HG02588 (cell line): ENCODE measurements at regions not wholly inside any gene's neighbourhood (a gene's known extent, or its start where the extent isn't known, plus 50 kb on each side); places are given as distances from the start of the nearest gene placed in this dataset.
"Not testable (repeated sequence)": the region's sequence is repeated elsewhere in the genome, so short reads cannot be mapped to it uniquely, and the experiment has no call there.

Experiments used
- ATAC-seq: cut with Tn5 transposase; IDR thresholded peaks from one replicate; pipeline ENCODE4 v1.9.1; 2021; ENCODE audit warnings: mild to moderate bottlenecking, moderate library complexity; ENCODE audit not compliant: unreplicated experiment

- ATAC-seq = peak; percentile 47
Observed at GRCh38 chr14:53620890-53621289, 335.7 kb downstream of the BMP4 start.

GRCh38 chr14:53620317-53620716, 336.3 kb downstream of the BMP4 start:
- no peak for ATAC-seq

DNA sequence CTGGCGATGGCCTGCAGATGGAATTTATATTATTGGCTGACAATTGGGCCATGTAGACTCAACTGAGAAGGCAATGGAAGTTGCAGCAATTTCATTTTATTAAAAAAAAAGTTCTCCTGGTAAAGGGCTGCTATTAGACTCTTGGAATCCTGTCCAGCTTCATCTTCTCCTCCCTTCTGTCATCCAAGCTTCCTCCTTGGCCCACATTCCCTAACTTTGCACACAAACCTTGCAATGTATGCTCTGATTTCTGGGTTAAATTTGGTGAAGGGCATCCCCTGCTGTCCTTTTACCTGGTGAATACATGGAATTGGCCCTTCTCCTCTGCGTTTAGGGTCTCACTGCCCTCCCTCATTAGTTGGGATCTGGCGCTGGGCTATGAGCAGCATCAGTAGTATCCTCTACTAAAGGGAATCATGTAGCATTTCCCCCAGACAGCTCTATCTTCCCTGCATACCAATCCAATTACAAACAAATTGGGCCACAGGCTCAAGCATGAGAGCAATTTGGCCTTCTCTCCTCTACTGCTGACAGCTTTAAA, 336.9 kb downstream of the BMP4 start:
- no peak for ATAC-seq

GRCh38 chr14:53616536-53616935, 340.1 kb downstream of the BMP4 start:
- not testable (repeated sequence) for ATAC-seq

DNA sequence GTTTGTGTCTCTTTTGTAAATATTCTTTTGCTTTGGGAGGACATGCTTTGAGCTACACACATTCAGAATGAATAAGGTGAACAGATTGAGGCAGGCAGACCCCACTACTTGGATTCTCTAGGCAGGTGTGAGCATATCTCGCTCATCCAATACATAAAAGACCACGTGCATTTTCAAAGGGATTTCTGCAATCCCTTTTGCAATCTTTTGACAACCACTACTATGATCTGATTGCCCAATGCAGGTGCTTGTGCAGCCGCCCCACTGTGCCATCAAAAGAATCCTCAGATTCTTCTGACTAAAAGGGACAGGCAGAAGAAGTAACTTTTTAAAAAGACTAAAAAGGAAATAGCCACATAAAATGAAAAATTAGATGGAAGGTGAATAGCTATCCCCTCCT, 341.4 kb downstream of the BMP4 start:
- no peak for ATAC-seq

DNA sequence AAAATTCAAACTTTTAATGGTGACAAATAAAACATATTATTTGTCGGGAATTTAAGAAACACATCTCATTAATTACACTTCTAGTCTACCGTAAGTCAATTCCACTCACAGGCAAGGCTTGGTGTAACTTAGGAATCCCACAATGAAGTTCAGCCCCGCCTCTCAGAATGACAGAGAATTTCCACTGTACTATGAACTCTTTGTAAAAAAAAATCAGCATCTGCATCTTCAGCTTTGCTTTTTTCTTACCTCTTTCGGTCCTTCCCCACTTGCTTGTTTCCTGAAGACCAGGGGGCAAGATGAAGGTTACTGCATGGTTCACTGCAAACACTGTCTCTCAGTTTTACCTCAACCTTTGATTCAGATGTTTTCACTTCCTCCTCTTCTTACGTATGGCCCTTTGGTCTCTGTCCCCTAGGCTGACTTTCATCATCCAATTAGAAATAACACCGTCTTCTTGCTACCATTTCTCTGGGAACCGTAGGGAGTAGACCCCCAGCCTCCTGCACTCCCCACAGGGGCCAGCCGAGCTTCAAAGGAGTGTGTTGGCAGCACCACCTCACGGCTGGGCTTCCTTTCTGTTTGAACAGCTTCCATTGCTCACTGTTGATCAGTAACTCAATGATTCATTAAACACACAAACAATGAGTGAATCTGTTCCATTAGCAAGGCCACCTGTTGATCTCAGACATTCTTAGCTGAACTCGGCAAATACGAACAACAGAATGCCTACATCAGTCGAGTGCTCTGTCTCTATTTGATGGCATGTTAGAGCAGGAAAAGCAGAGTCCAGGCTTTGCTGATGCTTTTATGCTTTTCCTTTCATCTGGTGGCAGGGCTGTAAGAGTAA, 343.0 kb downstream of the BMP4 start:
- ATAC-seq = peak; percentile 95

DNA sequence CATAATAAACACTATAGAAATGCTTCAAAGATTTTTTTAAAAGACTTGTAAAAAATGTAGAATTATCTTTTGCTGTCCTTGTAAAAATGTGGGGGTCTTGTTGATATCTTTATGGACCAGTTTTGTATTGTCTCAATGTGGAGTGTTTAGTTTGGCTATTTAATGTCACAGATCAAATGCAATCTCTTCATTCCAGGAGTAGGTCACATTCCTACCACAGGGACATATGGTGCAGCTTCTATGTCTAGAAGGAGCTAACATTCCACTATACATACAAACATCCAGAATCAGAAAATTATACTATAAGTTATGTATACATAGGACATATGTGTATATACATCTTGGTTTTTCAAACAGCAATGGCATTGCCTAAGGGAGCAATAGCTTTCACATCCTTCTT, 345.7 kb downstream of the BMP4 start:
- ATAC-seq = no peak

- no peak for ATAC-seq
Observed at GRCh38 chr14:53609009-53609408, 347.6 kb downstream of the BMP4 start.

DNA sequence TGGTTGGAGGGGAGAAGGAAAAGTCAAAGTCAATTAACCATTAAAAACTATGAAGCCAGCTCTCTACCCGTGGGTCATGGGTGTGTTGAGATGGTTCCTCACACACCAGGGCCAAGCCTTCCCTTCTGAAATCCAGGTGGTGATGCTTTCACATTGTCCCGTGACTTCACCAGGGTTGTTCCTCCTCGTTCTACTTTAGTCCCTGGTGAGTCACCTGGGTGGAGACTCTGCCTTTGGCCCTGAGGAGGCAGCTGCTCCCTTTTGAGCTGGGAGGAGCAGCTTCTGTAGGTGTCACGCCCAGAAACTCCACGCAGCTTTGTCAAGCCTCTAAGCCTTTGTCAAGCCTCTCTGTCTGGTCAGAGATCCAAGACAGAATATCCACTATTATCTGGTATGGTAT, 348.3 kb downstream of the BMP4 start:
- ATAC-seq = peak; percentile 45

DNA sequence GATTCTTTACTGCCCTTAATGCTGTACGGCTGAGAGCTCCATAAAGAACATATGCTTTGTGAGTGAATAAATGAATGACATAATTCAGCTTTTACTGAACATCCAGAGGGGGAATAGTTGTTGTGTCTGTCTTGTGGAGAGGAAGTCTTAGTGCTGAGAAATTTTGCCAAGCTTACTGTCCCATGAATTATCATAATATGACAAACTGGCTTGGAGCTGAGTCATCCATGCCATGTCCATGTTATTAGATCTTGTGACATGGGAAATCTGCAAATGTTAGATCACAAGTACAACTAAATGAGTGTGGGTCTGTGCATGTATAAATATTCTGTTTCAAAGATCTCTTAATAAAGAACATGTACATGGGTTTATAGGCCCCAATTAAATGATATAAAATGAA, 350.4 kb downstream of the BMP4 start:
- no peak for ATAC-seq

GRCh38 chr14:53605562-53605961, 351.1 kb downstream of the BMP4 start:
- ATAC-seq = no peak

- ATAC-seq = no peak
Observed at GRCh38 chr14:53603994-53604393, 352.6 kb downstream of the BMP4 start.

DNA sequence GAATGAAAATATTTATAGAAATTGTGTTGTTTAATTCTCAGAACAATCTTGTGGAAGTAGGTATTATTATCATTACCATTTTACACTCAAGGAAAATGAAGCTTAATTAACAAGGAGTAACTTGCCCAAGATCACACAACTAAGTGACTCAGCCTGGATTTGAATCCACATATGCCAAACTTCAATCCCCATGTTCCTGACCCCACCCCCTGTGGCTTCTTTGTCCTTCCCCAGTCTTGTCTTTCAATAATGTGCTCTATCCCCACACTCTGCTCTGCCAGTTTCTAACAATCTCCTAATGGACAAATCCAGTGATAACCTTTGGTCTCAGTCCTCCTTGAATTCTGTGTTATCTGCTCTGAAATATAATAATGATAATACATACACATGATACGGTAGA, 355.2 kb downstream of the BMP4 start:
- no peak for ATAC-seq

DNA sequence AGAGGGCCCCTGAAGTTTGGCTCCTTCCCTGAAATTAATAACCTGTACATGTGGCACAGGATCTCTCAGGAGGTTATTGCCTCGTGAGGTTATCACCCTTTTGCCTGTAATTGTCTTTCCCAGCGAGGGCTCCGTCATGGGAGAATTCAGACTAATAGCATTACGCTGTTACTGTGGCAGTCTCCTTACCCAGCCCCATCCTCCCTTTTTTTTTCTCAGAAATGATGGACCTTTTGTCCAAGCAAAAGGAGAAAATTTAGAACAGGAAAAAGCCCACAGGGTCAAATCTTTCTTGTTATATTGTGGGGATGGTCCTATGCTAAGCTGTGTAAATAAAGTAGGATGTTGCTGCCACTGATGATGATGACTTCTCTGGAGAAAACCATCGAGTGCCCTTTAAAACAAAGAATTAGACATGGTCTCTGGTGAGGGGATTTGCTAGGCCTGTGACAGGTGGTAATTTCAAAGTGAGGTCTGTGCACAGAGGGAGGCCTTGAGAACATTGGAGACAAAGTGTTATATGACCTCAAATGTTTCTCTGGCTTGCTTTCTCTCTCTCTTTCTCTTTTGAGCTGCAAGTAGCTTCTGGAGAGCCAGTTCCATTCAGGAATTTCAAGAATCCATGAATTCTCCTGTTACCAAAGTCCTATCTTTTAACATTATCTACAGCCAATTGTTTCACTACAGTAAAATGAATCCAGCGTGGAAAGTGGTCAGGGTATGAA, 357.2 kb downstream of the BMP4 start:
- no peak for ATAC-seq

DNA sequence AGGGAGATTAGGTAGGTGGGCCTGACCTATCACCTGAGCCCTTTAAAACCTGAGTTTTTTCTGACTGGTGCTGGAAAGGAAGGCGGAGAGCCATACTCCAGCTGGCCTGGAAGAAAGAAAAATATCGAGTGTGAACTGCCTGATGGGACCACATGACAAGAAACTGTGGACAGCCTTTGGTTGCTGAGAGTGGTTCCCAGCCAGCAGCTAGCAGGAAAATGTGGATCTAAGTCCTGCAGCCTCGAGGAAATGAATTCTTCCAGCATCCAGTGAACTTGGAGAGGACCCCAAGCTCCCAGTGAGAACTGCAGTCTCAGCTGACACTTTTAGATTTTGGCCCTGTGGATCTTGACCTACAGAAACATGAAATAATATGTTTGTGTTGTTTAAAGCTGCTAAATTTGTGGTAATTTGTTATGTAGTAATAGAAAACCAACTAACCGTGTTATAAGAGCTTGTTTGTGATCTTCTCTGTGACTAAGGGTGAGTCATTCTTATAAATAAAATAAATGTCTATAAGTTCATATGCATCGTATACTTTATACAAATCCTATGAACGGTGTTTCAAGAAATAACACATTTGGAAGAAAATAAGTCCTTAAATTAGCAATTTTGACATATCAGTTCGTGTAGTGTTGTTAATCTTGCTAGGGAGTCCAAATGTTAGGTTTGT, 359.6 kb downstream of the BMP4 start:
- ATAC-seq = no peak

- no peak for ATAC-seq
Observed at GRCh38 chr14:53591816-53592215, 364.8 kb downstream of the BMP4 start.

DNA sequence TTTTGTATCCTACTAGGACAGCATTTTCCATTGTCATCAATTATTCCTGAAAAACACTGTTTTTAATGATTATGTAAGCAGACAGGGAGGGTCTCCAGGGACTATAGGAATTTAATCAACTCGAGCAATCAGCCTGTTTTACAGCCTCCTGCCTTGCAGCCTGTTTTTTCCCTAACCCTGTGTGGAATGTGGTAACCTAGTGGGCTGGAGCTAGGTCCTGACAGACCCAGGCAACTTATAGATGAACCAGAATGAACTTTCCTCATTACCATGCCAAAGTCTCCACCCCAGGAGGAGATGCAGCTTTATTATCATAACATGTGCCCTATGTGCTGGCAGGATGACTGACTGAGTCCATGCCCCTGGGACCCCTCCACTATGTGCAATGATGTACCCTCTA, 375.1 kb downstream of the BMP4 start:
- no peak for ATAC-seq

- no peak for ATAC-seq
Observed at GRCh38 chr14:53571641-53572328, 384.8 kb downstream of the BMP4 start.

DNA sequence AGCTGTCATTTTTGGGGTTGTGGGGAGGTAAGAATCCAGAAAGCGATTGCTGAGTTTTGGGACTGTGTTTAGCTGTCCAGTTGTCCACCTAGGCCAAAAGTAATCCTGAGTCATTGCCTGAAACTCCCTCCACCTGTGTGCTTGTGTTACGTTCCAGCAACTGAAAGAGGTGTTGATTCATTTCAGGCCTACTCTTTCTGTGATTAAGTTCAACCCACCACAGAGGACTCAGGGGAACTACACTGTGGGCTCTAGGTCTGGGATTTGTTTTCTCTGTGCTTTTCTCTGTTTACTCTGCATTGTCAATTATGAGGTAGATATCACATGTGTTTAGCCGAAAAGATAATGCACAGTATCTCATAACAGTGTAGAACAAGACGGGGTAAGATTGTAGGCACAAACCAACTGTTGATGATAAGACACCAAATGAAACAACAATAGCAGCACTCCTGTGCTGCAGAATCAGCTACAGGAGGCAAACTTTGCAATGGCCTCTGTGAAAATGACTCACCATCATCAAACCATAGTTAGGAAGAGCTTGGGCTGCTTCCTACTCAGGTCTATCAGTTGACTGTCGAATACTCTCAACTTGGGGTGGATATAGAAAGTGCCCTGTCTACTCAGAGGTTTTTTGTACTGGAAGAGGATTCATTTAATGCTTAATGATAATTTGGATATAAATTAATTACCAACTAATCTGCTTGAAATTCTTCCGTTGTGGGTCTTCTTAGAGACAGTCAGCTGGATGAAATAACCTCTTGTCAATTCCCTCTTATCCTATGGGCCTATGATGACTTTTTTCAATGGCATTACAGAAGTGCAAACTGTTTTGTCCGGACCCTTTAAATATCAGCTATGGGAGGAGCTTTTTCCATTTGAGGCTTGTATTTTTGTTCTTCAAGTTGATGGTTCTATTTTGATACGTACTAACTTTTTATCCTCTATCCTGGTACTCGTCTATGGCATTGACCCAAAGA, 385.9 kb downstream of the BMP4 start:
- peak; percentile 97 for ATAC-seq

GRCh38 chr14:53569446-53569845, 387.2 kb downstream of the BMP4 start:
- no peak for ATAC-seq
